PC-3 (cell line): ENCODE measurements at regions not wholly inside any gene's neighbourhood (a gene's known extent, or its start where the extent isn't known, plus 50 kb on each side); places are given as distances from the start of the nearest gene placed in this dataset.

ENCODE experiments used
- EZH2 ChIP-seq: fragments of 300-600 bp; sonication (generic); IDR thresholded peaks from one replicate; pipeline ENCODE4 v1.6.1; 2017; ENCODE audit warnings: antibody characterized with exemption, mild to moderate bottlenecking, low read length; ENCODE audit not compliant: unreplicated experiment
- EZH2phosphoT487 ChIP-seq: fragments of 300-600 bp; sonication (generic); IDR thresholded peaks from 2 replicates; pipeline ENCODE4 v1.6.1; 2018; ENCODE audit warnings: mild to moderate bottlenecking, antibody characterized with exemption, low read length, borderline replicate concordance
- TF ChIP-seq, protein P1 (sequence below): fragments of 300-600 bp; sonication (generic); conservative IDR thresholded peaks from 2 replicates; pipeline ENCODE4 v1.5.1; 2017; ENCODE audit warnings: antibody characterized with exemption, low read depth, mild to moderate bottlenecking, low read length

DNA sequence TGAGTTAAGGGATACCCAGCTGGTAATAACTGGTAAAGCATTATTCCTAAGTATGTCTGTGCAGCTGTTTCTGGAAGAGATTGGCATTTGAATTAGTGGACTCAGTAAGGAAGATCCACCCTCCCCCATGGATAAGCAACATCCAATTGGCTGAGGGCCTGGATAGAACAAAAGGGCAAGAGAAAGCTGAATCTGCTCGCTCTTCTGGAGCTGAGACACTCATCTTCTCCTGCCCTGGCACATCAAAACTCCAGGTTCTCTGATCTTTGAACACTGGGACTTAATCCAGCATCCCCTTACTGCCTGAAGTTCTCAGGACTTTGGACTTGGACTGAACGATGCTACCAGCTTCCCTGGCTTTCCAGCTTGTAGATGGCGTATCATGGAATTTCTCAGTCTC, 63.1 kb upstream of the CNOT2 start:
- TF ChIP-seq, protein P1, sequence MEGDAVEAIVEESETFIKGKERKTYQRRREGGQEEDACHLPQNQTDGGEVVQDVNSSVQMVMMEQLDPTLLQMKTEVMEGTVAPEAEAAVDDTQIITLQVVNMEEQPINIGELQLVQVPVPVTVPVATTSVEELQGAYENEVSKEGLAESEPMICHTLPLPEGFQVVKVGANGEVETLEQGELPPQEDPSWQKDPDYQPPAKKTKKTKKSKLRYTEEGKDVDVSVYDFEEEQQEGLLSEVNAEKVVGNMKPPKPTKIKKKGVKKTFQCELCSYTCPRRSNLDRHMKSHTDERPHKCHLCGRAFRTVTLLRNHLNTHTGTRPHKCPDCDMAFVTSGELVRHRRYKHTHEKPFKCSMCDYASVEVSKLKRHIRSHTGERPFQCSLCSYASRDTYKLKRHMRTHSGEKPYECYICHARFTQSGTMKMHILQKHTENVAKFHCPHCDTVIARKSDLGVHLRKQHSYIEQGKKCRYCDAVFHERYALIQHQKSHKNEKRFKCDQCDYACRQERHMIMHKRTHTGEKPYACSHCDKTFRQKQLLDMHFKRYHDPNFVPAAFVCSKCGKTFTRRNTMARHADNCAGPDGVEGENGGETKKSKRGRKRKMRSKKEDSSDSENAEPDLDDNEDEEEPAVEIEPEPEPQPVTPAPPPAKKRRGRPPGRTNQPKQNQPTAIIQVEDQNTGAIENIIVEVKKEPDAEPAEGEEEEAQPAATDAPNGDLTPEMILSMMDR = no peak
- TF ChIP-seq EZH2phosphoT487 (no peak), EZH2 (no peak)
